K562 (cell line): ENCODE measurements at regions not wholly inside any gene's neighbourhood (a gene's known extent, or its start where the extent isn't known, plus 50 kb on each side); places are given as distances from the start of the nearest gene placed in this dataset.
A peak's percentile ranks its signal among the peaks of the same experiment; 100 is the strongest.

Experiments
- ATAC-seq: fragments of 200-7000 bp; cut with Tn5 transposase; 3 replicates; pipeline ENCODE4 v1.9.1; 2020; ENCODE audit warnings: moderate library complexity
- BruUV-seq: library from RNA; stranded (reverse); fragments of 400-500 nt; replicated peaks from 2 replicates; lab custom pipeline; 2021; lab: Mats Ljungman, UMichigan
- CTCF ChIA-PET: fragments of 300-600 bp; formaldehyde crosslinking; extraction: SDS; loops from one replicate; lab custom pipeline; 2021; ENCODE audit warnings: low intra/inter-chr PET ratio; lab: Yijun Ruan, JAX
- POLR2A ChIA-PET: fragments of 300-600, 350-650 bp; sonication (Branson Sonifier 250); formaldehyde crosslinking; extraction: SDS; loops from one replicate; lab custom pipeline; 2021; ENCODE audit warnings: antibody characterized with exemption, inconsistent platforms; lab: Yijun Ruan, JAX
- DNase-seq, 4 experiments: peaks; one replicate each; pipeline versions ENCODE4 v3.0.0 to v3.0.0-alpha.2; 2011 to 2018; ENCODE audit warnings: low spot score in 3 of 4, mixed read lengths in 3 of 4; ENCODE audit errors: extremely low read depth in 1 of 4
- FAIRE-seq: peaks from 2 replicates; lab custom pipeline; 2011; peaks lifted over from hg19 to GRCh38; lab: Jason Lieb, UNC
- H2AFZ ChIP-seq: 2 replicates; pipeline ENCODE4 v1.6.0; 2011; ENCODE audit warnings: low read depth, low read length, control low read depth, inconsistent platforms
- H3K27ac ChIP-seq: fragments of 200-600 bp; 3 replicates; pipeline ENCODE4 v1.8.0; 2011; ENCODE audit warnings: low read depth, mild to moderate bottlenecking, control low read depth, inconsistent platforms, low read length, moderate library complexity, mixed read lengths; ENCODE audit errors: extremely low read depth
- H3K27me3 ChIP-seq, 2 experiments: fragments of 300-600 bp in 1 of 2; 2 replicates in 1 of 2; 3 replicates in 1 of 2; pipeline versions ENCODE4 v1.6.0 to v1.8.0; 2011; ENCODE audit warnings: inconsistent platforms in 2 of 2, low read length in 2 of 2, mild to moderate bottlenecking in 1 of 2, mixed read lengths in 1 of 2, moderate library complexity in 1 of 2; ENCODE audit not compliant: control insufficient read depth in 2 of 2, insufficient read depth in 2 of 2
- H3K36me3 ChIP-seq: fragments of 300-600 bp; 3 replicates; pipeline ENCODE4 v1.8.0; 2011; ENCODE audit warnings: mild to moderate bottlenecking, low read length, inconsistent platforms; ENCODE audit not compliant: control insufficient read depth, insufficient read depth
- H3K4me1 ChIP-seq, 2 experiments: fragments of 200-600 bp in 1 of 2; replicated peaks in 1 of 2; 2 replicates in 1 of 2; 3 replicates in 1 of 2; pipeline versions ENCODE4 v1.5.1 to v1.8.0; 2011; ENCODE audit warnings: inconsistent platforms in 2 of 2, low read length in 2 of 2, mild to moderate bottlenecking in 1 of 2, mixed read lengths in 1 of 2, moderate library complexity in 1 of 2; ENCODE audit not compliant: control insufficient read depth in 2 of 2, insufficient read depth in 2 of 2
- H3K4me2 ChIP-seq: 2 replicates; pipeline ENCODE4 v1.6.1; 2011; ENCODE audit warnings: low read length, control low read depth, inconsistent platforms, mixed read lengths; ENCODE audit not compliant: insufficient read depth
- H3K4me3 ChIP-seq: fragments of 200-600 bp; sonication (generic), shearing (Covaris generic); 2 replicates; pipeline ENCODE4 v1.5.1; 2016; ENCODE audit warnings: control low read depth, inconsistent platforms
- H3K79me2 ChIP-seq: fragments of 200-600 bp; 3 replicates; pipeline ENCODE4 v1.8.0; 2011; ENCODE audit warnings: low read length, inconsistent platforms; ENCODE audit not compliant: control insufficient read depth, insufficient read depth
- H3K9ac ChIP-seq, 2 experiments: 2 replicates each; pipeline versions ENCODE4 v1.6.0 to v1.6.1; 2011; ENCODE audit warnings: low read depth in 2 of 2, low read length in 2 of 2, control low read depth in 1 of 2, inconsistent platforms in 1 of 2, mild to moderate bottlenecking in 1 of 2, mixed read lengths in 1 of 2; ENCODE audit not compliant: insufficient read depth in 1 of 2
- H3K9me1 ChIP-seq: one replicate; pipeline ENCODE4 v1.6.0; 2011; ENCODE audit warnings: inconsistent platforms, mild to moderate bottlenecking, low read length, moderate library complexity; ENCODE audit not compliant: control insufficient read depth, insufficient read depth
- H3K9me3 ChIP-seq: replicated peaks from 2 replicates; pipeline ENCODE4 v1.5.1; 2011; ENCODE audit warnings: low read depth, low read length, inconsistent platforms; ENCODE audit not compliant: control insufficient read depth, insufficient read depth
- H4K20me1 ChIP-seq: replicated peaks from 2 replicates; pipeline ENCODE4 v1.6.1; 2011; ENCODE audit warnings: low read length, inconsistent platforms, mixed read lengths; ENCODE audit not compliant: control insufficient read depth, insufficient read depth
- C11orf30 ChIP-seq: fragments of 450-650 bp; IDR thresholded peaks from 2 replicates; pipeline ENCODE4 v1.6.1; 2016; ENCODE audit warnings: low read depth, mild to moderate bottlenecking
- HDAC6 ChIP-seq: IDR thresholded peaks from 2 replicates; pipeline ENCODE4 v1.6.1; 2012; ENCODE audit warnings: low read depth, mild to moderate bottlenecking, control low read depth, inconsistent platforms, low read length, moderate library complexity
- HNRNPK ChIP-seq: fragments of 200-400 bp; formaldehyde crosslinking; IDR thresholded peaks from one replicate; pipeline ENCODE4 v1.6.1; 2018; ENCODE audit warnings: mild to moderate bottlenecking, low read depth, low read length; ENCODE audit not compliant: poor library complexity, severe bottlenecking
- ZNF316 ChIP-seq: fragments of 450-650 bp; IDR thresholded peaks from 2 replicates; pipeline ENCODE4 v1.6.1; 2016
- ZNF696 ChIP-seq: fragments of 250-450 bp; sonication (Bioruptor Pico); conservative IDR thresholded peaks from 2 replicates; pipeline ENCODE4 v1.4.0; 2020; ENCODE audit warnings: mild to moderate bottlenecking, moderate library complexity
- WGBS: fragments of 100-300 bp; shearing (Covaris generic); methylation state at CpG from one replicate; pipeline ENCODE4 v1.1.6; 2016; ENCODE audit warnings: low coverage, mixed read lengths; ENCODE audit not compliant: insufficient coverage; ENCODE audit errors: missing lambda C conversion rate; 5-methylcytosine and 5-hydroxymethylcytosine counted together
- in situ Hi-C: fragments of 300-500 bp; cut with MboI; formaldehyde crosslinking; loops from 4 replicates; pipeline ENCODE4 v1.15.0; 2018; ENCODE audit warnings: inconsistent platforms, mixed read lengths
- intact Hi-C: fragments of 100-400 bp; cut with micrococcal nuclease; formaldehyde crosslinking; loops from 2 replicates; pipeline ENCODE4 v1.14.2; 2022
- TF ChIP-seq, protein P1 (sequence below): sonication (generic); IDR thresholded peaks from 2 replicates; pipeline ENCODE4 v1.6.1; 2016
- TF ChIP-seq, protein P2 (sequence below): fragments of 250-450 bp; sonication (Bioruptor Pico); IDR thresholded peaks from 2 replicates; pipeline ENCODE4 v1.4.0; 2020

DNA sequence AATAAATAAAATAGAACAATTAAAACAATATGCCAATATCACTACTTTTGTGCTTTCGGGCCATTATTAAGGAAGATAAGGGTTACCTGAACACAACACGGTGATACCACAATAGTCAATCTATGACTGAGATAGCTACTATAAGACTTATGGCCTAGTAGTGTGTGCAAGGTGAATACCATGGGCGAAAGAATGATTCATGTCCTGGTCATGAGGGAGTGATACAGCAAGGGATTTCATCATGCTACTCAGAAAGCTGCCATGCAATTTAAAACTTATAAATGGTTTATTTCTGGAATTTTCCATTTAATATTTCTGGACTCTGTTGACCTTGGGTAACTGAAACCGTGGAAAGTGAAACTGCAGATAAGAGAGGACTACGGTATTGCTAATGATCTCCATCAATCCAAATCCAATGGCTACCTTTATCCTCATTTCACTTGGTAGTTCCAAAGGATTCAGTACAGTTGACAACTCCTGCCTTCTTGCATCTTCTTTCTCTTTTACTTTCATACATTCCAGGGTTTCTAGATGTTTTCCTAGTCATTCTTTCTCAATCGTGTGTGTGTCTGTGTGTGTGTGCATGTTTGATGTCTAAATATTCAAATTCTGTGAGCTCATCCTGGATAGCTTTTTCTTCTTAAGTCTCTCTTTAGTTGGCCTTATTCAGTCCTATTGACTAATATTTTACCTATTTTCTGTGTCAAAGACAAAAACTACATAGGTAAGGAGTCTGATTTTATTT lies 100.5 kb upstream of the MAGI2 start:
- POLR2A ChIA-PET, result no interaction called here
- ATAC-seq, result no peak

DNA sequence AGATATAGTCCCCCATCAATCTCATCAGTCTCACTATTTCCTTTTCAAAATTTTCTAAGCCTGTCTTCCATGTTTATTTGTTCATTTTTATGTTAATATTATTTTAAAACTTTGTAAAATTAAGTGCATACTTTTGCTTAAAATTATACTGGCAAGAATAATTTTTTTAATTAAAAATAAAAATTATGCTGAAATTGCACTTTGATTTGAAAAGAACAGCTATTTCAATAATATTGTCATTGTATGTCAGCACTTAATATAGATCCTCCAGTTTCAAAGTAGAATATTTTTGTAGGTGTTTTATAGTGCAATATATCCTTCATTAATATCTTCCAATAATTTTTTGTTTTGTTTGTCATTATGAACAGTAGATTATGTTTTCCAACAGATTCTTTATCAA lies 99.0 kb upstream of the MAGI2 start:
- no peak overlapping the region for H3K4me3 ChIP-seq
- H2AFZ ChIP-seq, result no peak overlapping the region
- no peaks in the 10 kb centered on the region for H3K79me2 ChIP-seq
- intact Hi-C loops, result no loop called here
- FAIRE-seq (no peak), DNase-seq (no peak), ATAC-seq (no peak)
- no peak overlapping the region for H3K9ac ChIP-seq
- no peaks in the 10 kb centered on the region for H3K36me3 ChIP-seq
- H3K4me2 ChIP-seq, result no peak overlapping the region
- no peaks in the 10 kb centered on the region for H3K4me1 ChIP-seq
- H3K9me1 ChIP-seq, result no peaks in the 10 kb centered on the region
- no peaks in the 10 kb centered on the region for H3K27me3 ChIP-seq
- CTCF ChIA-PET, result no interaction called here
- no TSS peak for BruUV-seq
- H3K27ac ChIP-seq, result no peak overlapping the region
- TF ChIP-seq, protein P1, sequence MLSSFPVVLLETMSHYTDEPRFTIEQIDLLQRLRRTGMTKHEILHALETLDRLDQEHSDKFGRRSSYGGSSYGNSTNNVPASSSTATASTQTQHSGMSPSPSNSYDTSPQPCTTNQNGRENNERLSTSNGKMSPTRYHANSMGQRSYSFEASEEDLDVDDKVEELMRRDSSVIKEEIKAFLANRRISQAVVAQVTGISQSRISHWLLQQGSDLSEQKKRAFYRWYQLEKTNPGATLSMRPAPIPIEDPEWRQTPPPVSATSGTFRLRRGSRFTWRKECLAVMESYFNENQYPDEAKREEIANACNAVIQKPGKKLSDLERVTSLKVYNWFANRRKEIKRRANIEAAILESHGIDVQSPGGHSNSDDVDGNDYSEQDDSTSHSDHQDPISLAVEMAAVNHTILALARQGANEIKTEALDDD, result no peak
- TF ChIP-seq C11orf30 (peak; percentile 41; the same call in 1 of the 2 replicates), ZNF316 (peak; percentile 64; the same call in 1 of the 2 replicates)
- H4K20me1 ChIP-seq, result no peaks in the 10 kb centered on the region
- POLR2A ChIA-PET, result no interaction called here
- H3K9me3 ChIP-seq, result no peaks in the 10 kb centered on the region
- in situ Hi-C loops, result no loop called here

More for the DNA sequence above, 100.5 kb upstream of the MAGI2 start:
- no peak overlapping the region for H3K4me2 ChIP-seq
- under 1% methylated on average over 6 of the region's 6 CpGs for WGBS
- in situ Hi-C loops (no loop called here), intact Hi-C loops (no loop called here)
- no peaks in the 10 kb centered on the region for H3K36me3 ChIP-seq
- no peaks in the 10 kb centered on the region for H3K27me3 ChIP-seq
- H3K27ac ChIP-seq, result no peak overlapping the region
- FAIRE-seq (no peak), DNase-seq (no peak)
- no peaks in the 10 kb centered on the region for H3K79me2 ChIP-seq
- H3K9me1 ChIP-seq, result no peaks in the 10 kb centered on the region
- no TSS peak for BruUV-seq
- no peaks in the 10 kb centered on the region for H3K4me1 ChIP-seq
- no peak overlapping the region for H2AFZ ChIP-seq
- no peak for TF ChIP-seq HDAC6
- TF ChIP-seq, protein P2, sequence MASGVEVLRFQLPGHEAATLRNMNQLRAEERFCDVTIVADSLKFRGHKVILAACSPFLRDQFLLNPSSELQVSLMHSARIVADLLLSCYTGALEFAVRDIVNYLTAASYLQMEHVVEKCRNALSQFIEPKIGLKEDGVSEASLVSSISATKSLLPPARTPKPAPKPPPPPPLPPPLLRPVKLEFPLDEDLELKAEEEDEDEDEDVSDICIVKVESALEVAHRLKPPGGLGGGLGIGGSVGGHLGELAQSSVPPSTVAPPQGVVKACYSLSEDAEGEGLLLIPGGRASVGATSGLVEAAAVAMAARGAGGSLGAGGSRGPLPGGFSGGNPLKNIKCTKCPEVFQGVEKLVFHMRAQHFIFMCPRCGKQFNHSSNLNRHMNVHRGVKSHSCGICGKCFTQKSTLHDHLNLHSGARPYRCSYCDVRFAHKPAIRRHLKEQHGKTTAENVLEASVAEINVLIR (CRISPR knock-in tag), result no peak
- TF ChIP-seq ZNF696, result no peak
- no peak for TF ChIP-seq HNRNPK
- CTCF ChIA-PET, result no interaction called here
- no peaks in the 10 kb centered on the region for H4K20me1 ChIP-seq
- no peaks in the 10 kb centered on the region for H3K9me3 ChIP-seq
- no peak overlapping the region for H3K9ac ChIP-seq
- no peak overlapping the region for H3K4me3 ChIP-seq
